GM12878 (cell line): ENCODE measurements at regions not wholly inside any gene's neighbourhood (a gene's known extent, or its start where the extent isn't known, plus 50 kb on each side); places are given as distances from the start of the nearest gene placed in this dataset.

Experiments used
- CTCF ChIP-seq, 3 experiments: IDR thresholded peaks in 2 of 3; conservative IDR thresholded peaks in 1 of 3; 2 replicates each; pipeline ENCODE4 v1.5.1; 2011; ENCODE audit warnings: low read depth in 3 of 3, low read length in 3 of 3, mild to moderate bottlenecking in 3 of 3, control low read depth in 2 of 3, moderate library complexity in 2 of 3, inconsistent platforms in 1 of 3, mixed read lengths in 1 of 3; ENCODE audit not compliant: control insufficient read depth in 2 of 3, insufficient read depth in 1 of 3; ENCODE audit errors: extremely low read depth in 1 of 3
- ELK1 ChIP-seq: IDR thresholded peaks from 2 replicates; pipeline ENCODE4 v1.6.1; 2012; ENCODE audit warnings: low read depth, low read length, improper control_type of control experiment
- MAX ChIP-seq: IDR thresholded peaks from 2 replicates; pipeline ENCODE4 v1.6.1; 2012; ENCODE audit warnings: low read depth, low read length, improper control_type of control experiment

GRCh38 chr4:11545651-11546050, 117.0 kb upstream of the HS3ST1 start:
- TF ChIP-seq ELK1: no peak
- TF ChIP-seq MAX: no peak
- TF ChIP-seq CTCF (IDR thresholded peaks at IDR 0.05 in 2 of 3, conservative IDR thresholded peaks at IDR 0.05 in 1 of 3; ENCODE audit: control insufficient read depth in 2 of 3, extremely low read depth in 1 of 3, insufficient read depth in 1 of 3, low read depth in 3 of 3, low read length in 3 of 3): no peak
